Left lung (tissue), 4 donors: ENCODE measurements at regions not wholly inside any gene's neighbourhood (a gene's known extent, or its start where the extent isn't known, plus 50 kb on each side); places are given as distances from the start of the nearest gene placed in this dataset.
"Not testable (repeated sequence)": the region's sequence is repeated elsewhere in the genome, so short reads cannot be mapped to it uniquely, and the experiment has no call there.

Source experiments
- ATAC-seq: fragments of 200-7000 bp; cut with Tn5 transposase; one replicate; pipeline ENCODE4 v1.9.1; 2020; ENCODE audit warnings: moderate library complexity
- DNase-seq, 4 donors: peaks; one replicate each; pipeline ENCODE4 v3.0.0-alpha.2; 2013 to 2020
- H3K27ac ChIP-seq, 2 donors: fragments of 200-600 bp; sonication (generic) in 1 of 2; one replicate each; pipeline versions ENCODE4 v1.5.0 to v1.8.0; 2020 to 2021
- H3K27me3 ChIP-seq, 2 donors: fragments of 200-600 bp; sonication (generic) in 1 of 2; one replicate each; pipeline versions ENCODE4 v1.5.0 to v1.8.0; 2020 to 2021
- H3K36me3 ChIP-seq, 2 donors: fragments of 200-600 bp; sonication (generic) in 1 of 2; one replicate each; pipeline versions ENCODE4 v1.5.0 to v1.8.0; 2020 to 2021
- H3K4me1 ChIP-seq, 2 donors: fragments of 200-600 bp; one replicate each; pipeline ENCODE4 v1.8.0; 2021
- H3K4me3 ChIP-seq, 2 donors: fragments of 200-600 bp; sonication (generic) in 1 of 2; one replicate each; pipeline versions ENCODE4 v1.5.0 to v1.8.0; 2020 to 2021; ENCODE audit warnings: mild to moderate bottlenecking in 1 of 2
- H3K9me3 ChIP-seq, 2 donors: fragments of 200-600 bp; sonication (generic) in 1 of 2; one replicate each; pipeline versions ENCODE4 v1.5.0 to v1.8.0; 2020 to 2021
- intact Hi-C, 2 donors: fragments of 100-400 bp; cut with DNase I; formaldehyde crosslinking; loops; one replicate each; pipeline versions ENCODE4 v1.11.2 to v1.14.2; 2022
- TF ChIP-seq, protein P1 (sequence below), 2 donors: fragments of 200-600 bp; sonication (generic) in 1 of 2; IDR thresholded peaks; one replicate each; pipeline versions ENCODE4 v1.5.0 to v1.8.0; 2021; ENCODE audit warnings: antibody characterized with exemption in 2 of 2
- donor health status: DM: no; HTN: yes; CAD: no.
- donor health status: DM: no; HTN: no; CAD: no.

DNA sequence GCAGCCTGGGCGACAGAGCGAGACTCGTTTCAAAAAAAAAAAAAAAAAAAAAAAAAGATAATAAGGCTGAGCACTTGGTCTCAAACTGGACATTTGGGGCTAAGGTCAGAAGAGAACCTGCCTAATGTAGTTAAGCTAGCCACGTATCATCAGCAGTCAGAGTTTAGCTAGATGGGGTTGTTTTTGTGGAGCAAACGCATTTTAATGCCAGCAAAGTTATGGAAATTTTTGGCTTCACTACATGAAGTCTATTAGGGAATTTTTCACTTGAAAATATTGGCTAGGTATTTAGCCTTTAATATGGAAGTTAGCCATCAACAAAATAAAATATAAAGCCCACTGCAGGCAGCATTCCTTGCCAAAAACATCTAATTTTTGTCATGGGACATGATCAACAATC lies 902.9 kb upstream of the CDH18 start:
- H3K27me3 ChIP-seq, ATAC-seq, DNase-seq, H3K9me3 ChIP-seq, intact Hi-C loops, H3K27ac ChIP-seq, H3K4me1 ChIP-seq, H3K4me3 ChIP-seq, H3K36me3 ChIP-seq: not testable (repeated sequence)

DNA sequence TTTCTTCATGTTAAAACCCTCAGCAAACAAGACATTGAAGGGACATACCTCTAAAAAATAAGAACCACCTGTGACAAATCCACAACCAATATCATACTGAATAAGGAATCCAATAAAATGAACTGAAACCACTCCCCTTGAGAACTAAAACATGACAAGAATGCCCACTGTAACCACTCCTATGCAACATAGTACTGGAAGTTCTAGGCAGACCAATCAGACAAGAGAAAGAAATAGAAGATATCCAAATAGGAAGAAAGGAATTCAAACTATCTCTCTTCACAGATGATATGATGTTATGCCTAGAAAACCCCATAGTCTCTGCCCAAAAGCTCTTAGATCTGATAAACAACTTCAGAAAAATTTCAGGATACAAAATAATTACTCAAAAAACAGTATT lies 887.7 kb upstream of the CDH18 start:
- ATAC-seq, H3K9me3 ChIP-seq, intact Hi-C loops: not testable (repeated sequence)

DNA sequence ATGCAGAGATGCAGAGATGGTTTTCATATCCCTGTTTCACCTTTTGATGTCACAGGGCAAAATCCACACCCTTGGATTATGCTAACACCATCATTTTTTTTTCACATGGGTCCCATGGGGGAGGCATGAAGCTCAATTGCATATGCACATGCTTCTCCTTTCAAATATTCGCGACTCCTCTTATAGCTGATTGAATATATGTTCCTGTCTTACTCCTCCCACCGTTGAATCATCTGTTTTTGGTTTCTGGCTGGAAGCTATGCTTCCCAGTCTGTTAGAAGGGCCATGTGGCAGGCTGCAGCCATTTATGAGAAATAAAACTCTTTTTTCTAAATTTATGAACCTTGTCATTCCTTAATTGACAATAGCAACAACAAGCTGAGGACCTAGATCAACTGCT lies 877.9 kb upstream of the CDH18 start:
- H3K27ac ChIP-seq, H3K27me3 ChIP-seq, DNase-seq, H3K4me3 ChIP-seq, H3K9me3 ChIP-seq, ATAC-seq, intact Hi-C loops, H3K36me3 ChIP-seq, H3K4me1 ChIP-seq: not testable (repeated sequence)

More for the DNA sequence above, 887.7 kb upstream of the CDH18 start:
- H3K27me3 ChIP-seq, H3K4me1 ChIP-seq, DNase-seq, H3K4me3 ChIP-seq, H3K27ac ChIP-seq, H3K36me3 ChIP-seq: not testable (repeated sequence)

DNA sequence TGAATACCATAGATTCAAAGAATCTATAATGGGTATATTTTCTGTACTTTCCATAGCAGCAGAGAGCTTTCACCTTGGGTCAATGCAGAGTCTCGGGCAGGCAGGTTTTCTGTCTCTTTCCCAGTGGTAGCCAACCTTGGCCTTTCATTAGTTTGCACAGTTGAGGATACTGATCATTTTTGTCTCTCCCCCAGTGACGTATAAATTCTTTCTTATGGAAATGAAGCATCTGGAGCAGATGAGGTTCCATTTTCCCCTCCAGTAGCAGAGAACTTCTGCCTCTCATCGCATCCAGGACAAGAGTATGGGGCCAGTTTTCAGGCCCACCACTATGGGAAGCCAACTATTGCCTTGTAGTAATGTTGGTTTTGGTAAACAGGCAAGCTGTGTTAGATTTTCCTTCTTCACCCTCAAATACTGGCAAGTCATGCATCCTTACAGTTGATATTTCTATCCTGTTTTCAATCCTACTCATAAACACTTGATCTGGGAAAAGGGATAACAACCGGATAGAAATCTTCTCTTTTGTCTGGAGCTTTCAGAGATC lies 845.2 kb upstream of the CDH18 start:
- Histone ChIP-seq H3K9me3 (peaks cover 0 to 4% of the 10 kb centered on the region in 2 donors), H3K36me3 (no peaks in the 10 kb centered on the region), H3K27me3 (no peaks in the 10 kb centered on the region), H3K27ac (no peak overlapping the region), H3K4me3 (no peak overlapping the region), H3K4me1 (no peaks in the 10 kb centered on the region)
- DNase-seq (no peak), ATAC-seq (no peak)
- intact Hi-C loops: no loop called here
- TF ChIP-seq, protein P1, sequence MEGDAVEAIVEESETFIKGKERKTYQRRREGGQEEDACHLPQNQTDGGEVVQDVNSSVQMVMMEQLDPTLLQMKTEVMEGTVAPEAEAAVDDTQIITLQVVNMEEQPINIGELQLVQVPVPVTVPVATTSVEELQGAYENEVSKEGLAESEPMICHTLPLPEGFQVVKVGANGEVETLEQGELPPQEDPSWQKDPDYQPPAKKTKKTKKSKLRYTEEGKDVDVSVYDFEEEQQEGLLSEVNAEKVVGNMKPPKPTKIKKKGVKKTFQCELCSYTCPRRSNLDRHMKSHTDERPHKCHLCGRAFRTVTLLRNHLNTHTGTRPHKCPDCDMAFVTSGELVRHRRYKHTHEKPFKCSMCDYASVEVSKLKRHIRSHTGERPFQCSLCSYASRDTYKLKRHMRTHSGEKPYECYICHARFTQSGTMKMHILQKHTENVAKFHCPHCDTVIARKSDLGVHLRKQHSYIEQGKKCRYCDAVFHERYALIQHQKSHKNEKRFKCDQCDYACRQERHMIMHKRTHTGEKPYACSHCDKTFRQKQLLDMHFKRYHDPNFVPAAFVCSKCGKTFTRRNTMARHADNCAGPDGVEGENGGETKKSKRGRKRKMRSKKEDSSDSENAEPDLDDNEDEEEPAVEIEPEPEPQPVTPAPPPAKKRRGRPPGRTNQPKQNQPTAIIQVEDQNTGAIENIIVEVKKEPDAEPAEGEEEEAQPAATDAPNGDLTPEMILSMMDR (IDR thresholded peaks at IDR 0.05): no peak

DNA sequence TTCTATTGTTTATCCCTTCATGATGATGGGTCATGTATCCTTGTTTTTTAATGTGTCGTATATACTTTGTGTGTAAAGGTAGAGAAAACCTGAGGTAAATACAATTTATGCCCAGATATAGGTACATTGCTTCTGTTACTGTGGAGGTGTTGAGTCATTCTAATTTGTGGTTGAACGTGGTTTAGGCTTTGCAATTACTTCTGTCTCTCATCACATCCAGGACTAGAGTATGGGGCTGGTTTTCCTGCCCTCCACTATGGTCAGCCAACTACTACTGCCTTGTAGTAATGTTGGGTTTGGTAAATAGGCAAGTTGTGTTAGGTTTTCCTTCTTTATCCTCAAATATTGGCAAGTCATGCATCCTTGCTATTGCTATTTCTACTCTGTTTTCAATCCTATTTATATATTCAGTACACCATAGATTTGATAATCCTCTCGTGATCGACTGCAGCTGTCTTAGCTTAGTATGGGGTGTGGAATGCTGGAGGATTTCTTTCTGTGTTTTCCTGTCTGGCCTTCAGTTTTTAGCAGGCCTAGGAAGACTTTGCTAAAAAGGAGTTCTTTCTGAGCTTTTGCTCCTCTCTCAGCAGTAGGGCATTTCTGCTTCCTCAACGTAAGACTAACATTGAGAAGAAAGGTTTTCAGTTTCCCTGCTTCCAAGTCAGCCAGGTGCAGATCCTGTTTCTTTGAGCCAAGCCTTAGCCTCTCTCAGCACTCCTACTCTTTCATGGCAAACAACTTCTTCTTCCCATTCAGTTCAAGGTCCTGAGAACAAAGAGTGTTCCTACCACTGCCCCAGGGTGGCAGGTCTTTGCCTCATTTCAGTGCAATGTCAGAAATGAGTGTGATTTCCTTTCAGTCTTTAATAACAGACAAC lies 844.4 kb upstream of the CDH18 start:
- ATAC-seq (no peak), DNase-seq (no peak)
- Histone ChIP-seq H3K4me1 (no peaks in the 10 kb centered on the region), H3K9me3 (peaks cover 0 to 4% of the 10 kb centered on the region in 2 donors), H3K36me3 (no peaks in the 10 kb centered on the region), H3K4me3 (no peak overlapping the region), H3K27me3 (no peaks in the 10 kb centered on the region), H3K27ac (no peak overlapping the region)
- intact Hi-C loops: no loop called here
- TF ChIP-seq, protein P1 (IDR thresholded peaks at IDR 0.05): no peak

DNA sequence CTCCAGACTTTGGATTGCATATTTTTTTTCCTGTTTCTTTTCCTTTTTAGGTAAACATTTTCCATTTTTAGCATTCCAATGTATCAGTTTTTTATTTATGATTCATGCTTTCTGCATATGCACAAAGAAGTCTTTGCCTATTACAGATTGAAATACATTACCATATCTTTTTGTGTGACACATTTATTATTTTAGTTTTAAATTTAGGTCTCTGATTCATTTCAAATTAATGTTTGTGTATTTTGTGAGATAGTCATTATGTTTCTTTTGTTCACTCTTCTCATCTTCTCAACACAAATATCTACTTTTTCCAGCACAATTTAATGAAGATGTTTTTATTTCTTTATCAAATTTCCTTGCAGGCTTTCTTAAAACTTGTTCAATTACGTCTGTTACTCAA lies 838.0 kb upstream of the CDH18 start:
- intact Hi-C loops, H3K9me3 ChIP-seq, ATAC-seq: not testable (repeated sequence)

DNA sequence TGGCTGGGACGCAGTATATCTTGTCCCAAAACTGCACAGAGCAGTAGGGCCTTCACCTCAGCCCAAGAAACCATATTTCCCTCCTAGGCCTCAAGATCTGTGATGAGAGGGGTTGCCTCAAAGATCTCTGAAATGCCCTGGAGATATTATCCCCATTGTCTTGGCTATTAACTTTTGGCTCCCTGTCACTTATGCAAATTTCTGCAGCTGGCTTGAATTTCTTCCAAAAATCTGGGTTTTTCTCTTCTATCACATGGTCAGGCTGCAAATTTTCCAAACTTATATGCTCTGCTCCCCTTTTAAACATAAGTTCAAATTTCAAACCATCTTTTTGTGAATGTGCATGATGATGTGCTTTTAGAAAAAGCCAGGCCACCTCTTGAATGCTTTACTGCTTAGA lies 809.2 kb upstream of the CDH18 start:
- DNase-seq, H3K36me3 ChIP-seq, H3K4me1 ChIP-seq, H3K27ac ChIP-seq, H3K27me3 ChIP-seq, intact Hi-C loops, ATAC-seq, H3K9me3 ChIP-seq, H3K4me3 ChIP-seq: not testable (repeated sequence)

More for the DNA sequence above, 838.0 kb upstream of the CDH18 start:
- H3K27me3 ChIP-seq, H3K27ac ChIP-seq, DNase-seq, H3K4me1 ChIP-seq, H3K36me3 ChIP-seq, H3K4me3 ChIP-seq: not testable (repeated sequence)

DNA sequence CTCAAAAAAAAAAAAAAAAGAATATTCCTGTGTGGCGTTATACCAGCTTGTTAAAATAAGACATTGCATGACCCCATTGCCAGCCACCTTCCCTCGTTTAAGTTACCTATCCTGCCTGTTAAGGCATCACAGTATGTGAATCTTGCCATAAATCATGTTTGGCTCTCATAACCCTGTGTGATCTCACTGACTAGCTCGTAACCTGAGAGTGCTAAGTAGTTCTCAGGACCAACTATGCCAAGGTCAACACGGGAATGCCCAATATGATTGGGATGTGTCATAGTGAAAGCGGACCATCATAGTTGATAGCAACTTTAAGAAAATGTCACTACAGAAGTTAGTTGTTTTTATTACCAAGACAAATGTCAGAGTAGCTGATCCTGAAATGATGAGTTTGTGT lies 796.8 kb upstream of the CDH18 start:
- H3K4me3 ChIP-seq, H3K9me3 ChIP-seq, H3K27ac ChIP-seq, H3K27me3 ChIP-seq, H3K36me3 ChIP-seq, intact Hi-C loops, ATAC-seq, H3K4me1 ChIP-seq, DNase-seq: not testable (repeated sequence)

DNA sequence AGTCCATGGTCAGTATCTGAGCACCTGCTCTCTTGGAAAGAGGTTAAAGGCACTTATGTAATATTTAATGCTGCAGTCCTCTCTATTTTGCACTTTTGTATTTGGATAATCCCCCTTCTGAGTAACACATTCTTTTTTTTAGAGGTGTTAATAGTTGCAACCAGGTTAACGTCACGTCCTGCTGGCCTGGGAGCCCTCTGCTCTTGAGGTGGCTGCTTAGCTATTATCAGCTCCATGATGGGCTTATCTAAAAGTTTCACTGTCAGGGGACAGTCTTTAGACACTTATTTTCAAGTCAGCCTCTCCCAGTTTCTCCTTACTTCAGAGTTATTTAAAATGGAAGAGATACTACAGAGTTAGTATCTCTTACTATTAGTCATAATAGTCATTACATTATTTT lies 795.5 kb upstream of the CDH18 start:
- H3K36me3 ChIP-seq, ATAC-seq, H3K9me3 ChIP-seq, H3K27ac ChIP-seq, DNase-seq, H3K4me3 ChIP-seq, H3K27me3 ChIP-seq, intact Hi-C loops, H3K4me1 ChIP-seq: not testable (repeated sequence)

DNA sequence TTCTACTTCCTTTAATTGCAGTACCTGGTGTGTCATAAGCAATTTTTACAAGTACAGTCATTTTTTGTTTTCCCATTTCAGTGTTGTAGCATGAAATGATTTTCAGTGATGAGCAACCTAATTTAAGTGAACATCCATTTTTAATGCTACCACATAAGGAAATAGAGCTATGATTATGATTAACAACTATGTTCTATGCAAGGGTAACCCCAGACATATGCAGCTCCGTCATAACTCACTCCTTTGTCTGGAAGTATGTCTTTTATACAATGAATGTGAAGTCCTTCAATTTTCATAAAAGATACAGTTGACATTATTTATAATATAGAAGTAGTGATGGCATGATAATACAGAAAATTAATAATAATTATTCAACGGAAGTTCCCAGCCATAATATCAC lies 783.3 kb upstream of the CDH18 start:
- H3K4me3 ChIP-seq, ATAC-seq, H3K36me3 ChIP-seq, H3K27me3 ChIP-seq, H3K4me1 ChIP-seq, H3K9me3 ChIP-seq, H3K27ac ChIP-seq, DNase-seq, intact Hi-C loops: not testable (repeated sequence)

DNA sequence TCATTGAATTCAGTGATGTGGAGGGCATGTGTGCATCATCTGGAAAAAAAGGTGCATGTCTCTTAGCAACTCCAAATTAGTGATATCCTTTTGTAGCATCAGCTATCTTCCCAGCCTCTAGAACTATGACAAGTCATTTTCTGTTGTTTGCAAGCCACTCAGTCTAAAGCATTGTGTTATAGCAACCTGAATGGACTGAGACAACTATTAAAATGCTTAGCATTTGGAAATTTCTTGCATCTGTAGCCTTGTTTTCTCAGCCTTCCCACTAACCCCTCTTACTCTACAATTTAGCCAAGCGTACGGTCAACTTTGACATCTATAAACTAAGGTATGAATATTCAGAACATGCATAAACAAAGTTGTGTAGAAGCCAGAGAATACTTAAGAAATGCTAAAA lies 777.1 kb upstream of the CDH18 start:
- H3K36me3 ChIP-seq, intact Hi-C loops, ATAC-seq: not testable (repeated sequence)

More for the DNA sequence above, 777.1 kb upstream of the CDH18 start:
- not testable (repeated sequence) for H3K4me3 ChIP-seq, DNase-seq, H3K27me3 ChIP-seq, H3K9me3 ChIP-seq, H3K4me1 ChIP-seq, H3K27ac ChIP-seq
